Esophagus muscularis mucosa (tissue), 3 donors: ENCODE measurements at regions not wholly inside any gene's neighbourhood (a gene's known extent, or its start where the extent isn't known, plus 50 kb on each side); places are given as distances from the start of the nearest gene placed in this dataset.

Source experiments
- CTCF ChIP-seq, 3 experiments: fragments of 200-600 bp in 2 of 3; fragments of 450-650 bp in 1 of 3; sonication (generic) in 2 of 3; IDR thresholded peaks; one replicate each; pipeline ENCODE4 v1.5.1; 2017 to 2019; ENCODE audit warnings: antibody characterized with exemption in 3 of 3, mild to moderate bottlenecking in 2 of 3, moderate library complexity in 1 of 3
- POLR2AphosphoS5 ChIP-seq, 2 donors: sonication (generic); formaldehyde crosslinking; IDR thresholded peaks; one replicate each; pipeline ENCODE4 v1.6.1; 2017; ENCODE audit warnings: antibody characterized with exemption in 2 of 2

GRCh38 chr1:222073307-222073995 is 331.6 kb upstream of the DUSP10 start:
- TF ChIP-seq POLR2AphosphoS5 (IDR thresholded peaks at IDR 0.05) (no peak), CTCF (IDR thresholded peaks at IDR 0.05) (no peak)
